Spleen (tissue), 7 donors: ENCODE measurements at regions not wholly inside any gene's neighbourhood (a gene's known extent, or its start where the extent isn't known, plus 50 kb on each side); places are given as distances from the start of the nearest gene placed in this dataset.

Source experiments
- CTCF ChIP-seq, 11 experiments: fragments of 200-600 bp in 7 of 11; fragments of 450-650 bp in 4 of 11; sonication (generic) in 4 of 11; IDR thresholded peaks in 8 of 11; conservative IDR thresholded peaks in 3 of 11; 1 replicate in 7 of 11; 2 replicates in 4 of 11; pipeline versions ENCODE4 v1.4.0 to v1.8.0; 2016 to 2021; ENCODE audit warnings: antibody characterized with exemption in 11 of 11, inconsistent platforms in 4 of 11, mild to moderate bottlenecking in 1 of 11
- POLR2A ChIP-seq, 3 donors: fragments of 450-650 bp; IDR thresholded peaks; one replicate each; pipeline ENCODE4 v1.5.1; 2017; ENCODE audit warnings: antibody characterized with exemption in 3 of 3, mild to moderate bottlenecking in 1 of 3
- donor health status: DM: no; HTN: no; CAD: no; lungs with moderate emphysema.
- donor health status: DM: no; HTN: no; CAD: no.
- donor health status: DM: no; HTN: no; CAD: no.

- no peak for TF ChIP-seq CTCF (IDR thresholded peaks at IDR 0.05 in 8 of 11, conservative IDR thresholded peaks at IDR 0.05 in 3 of 11)
- no peak for TF ChIP-seq POLR2A (IDR thresholded peaks at IDR 0.05)
Measured at GRCh38 chr2:74742471-74742870, 88.4 kb downstream of the SEMA4F start.
